Activated naive CD8-positive, alpha-beta T cell treated with anti-CD3 and anti-CD28 coated beads, Interleukin-2, amount 10 ng/mL, durations not matched to agents 7 days and 5 days (primary cell): ENCODE measurements at regions not wholly inside any gene's neighbourhood (a gene's known extent, or its start where the extent isn't known, plus 50 kb on each side); places are given as distances from the start of the nearest gene placed in this dataset.

ENCODE experiments used
- ATAC-seq: fragments of 150-1000 bp; cut with Tn5 transposase; one replicate; pipeline ENCODE4 v1.10.0; 2021; ENCODE audit warnings: low read depth, moderate library complexity
- POLR2A ChIA-PET: fragments of 350-600 bp; sonication (Branson Sonifier 250); formaldehyde crosslinking; loops from one replicate; lab custom pipeline; 2021; ENCODE audit warnings: antibody characterized with exemption; lab: Charles Lee
- DNase-seq: peaks from one replicate; pipeline ENCODE4 v3.0.0; 2021
- H3K27ac Mint-ChIP-seq: one replicate; pipeline ENCODE4 v1.8.0; 2022; ENCODE audit warnings: mild to moderate bottlenecking, mixed read lengths
- H3K27me3 Mint-ChIP-seq: one replicate; pipeline ENCODE4 v1.8.0; 2022; ENCODE audit warnings: mild to moderate bottlenecking, moderate library complexity, mixed read lengths
- H3K36me3 Mint-ChIP-seq: one replicate; pipeline ENCODE4 v1.8.0; 2021; ENCODE audit warnings: mild to moderate bottlenecking, mixed read lengths
- H3K4me1 Mint-ChIP-seq: one replicate; pipeline ENCODE4 v1.8.0; 2021; ENCODE audit warnings: mixed read lengths
- H3K4me3 Mint-ChIP-seq: one replicate; pipeline ENCODE4 v1.8.0; 2022; ENCODE audit warnings: mild to moderate bottlenecking, moderate library complexity, mixed read lengths
- H3K9me3 Mint-ChIP-seq: one replicate; pipeline ENCODE4 v1.8.0; 2021; ENCODE audit warnings: mixed read lengths

GRCh38 chr10:25661632-25662031, 272.4 kb upstream of the MYO3A start:
- H3K9me3 Mint-ChIP-seq, result peaks cover 2% of the 10 kb centered on the region
- no peak overlapping the region for H3K4me3 Mint-ChIP-seq
- H3K27me3 Mint-ChIP-seq, result no peaks in the 10 kb centered on the region
- H3K27ac Mint-ChIP-seq, result no peak overlapping the region
- H3K4me1 Mint-ChIP-seq, result no peaks in the 10 kb centered on the region
- POLR2A ChIA-PET, result no interaction called here
- ATAC-seq, result no peak
- H3K36me3 Mint-ChIP-seq, result no peaks in the 10 kb centered on the region
- no peak for DNase-seq

DNA sequence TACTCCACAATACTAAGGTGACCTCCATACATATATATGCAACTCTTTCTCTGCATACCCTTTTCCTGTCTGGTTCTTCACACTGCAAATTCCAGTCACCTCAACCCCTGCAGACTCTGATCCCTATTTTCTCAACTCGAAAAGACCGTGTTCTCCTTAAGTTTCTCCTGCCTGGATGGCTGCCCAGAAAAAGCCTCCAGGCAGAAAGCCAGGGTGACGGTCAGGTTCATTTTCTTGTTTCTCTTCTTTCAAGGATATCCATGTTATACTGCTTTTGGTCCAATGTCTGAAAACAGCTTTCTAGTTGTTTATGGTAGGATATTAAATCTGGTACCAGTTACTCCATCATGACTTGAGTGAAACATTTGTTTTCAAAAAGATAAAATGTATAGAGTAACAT, 267.8 kb upstream of the MYO3A start:
- no peaks in the 10 kb centered on the region for H3K36me3 Mint-ChIP-seq
- H3K27ac Mint-ChIP-seq, result no peak overlapping the region
- H3K27me3 Mint-ChIP-seq, result no peaks in the 10 kb centered on the region
- no peak overlapping the region for H3K4me3 Mint-ChIP-seq
- no peaks in the 10 kb centered on the region for H3K4me1 Mint-ChIP-seq
- H3K9me3 Mint-ChIP-seq, result no peaks in the 10 kb centered on the region
- POLR2A ChIA-PET, result no interaction called here
- DNase-seq, result no peak
- no peak for ATAC-seq

- POLR2A ChIA-PET, result no interaction called here
- H3K36me3 Mint-ChIP-seq, result no peaks in the 10 kb centered on the region
- H3K9me3 Mint-ChIP-seq, result peaks cover 3% of the 10 kb centered on the region
- ATAC-seq (no peak), DNase-seq (no peak)
- no peaks in the 10 kb centered on the region for H3K4me1 Mint-ChIP-seq
- H3K27me3 Mint-ChIP-seq, result no peaks in the 10 kb centered on the region
- no peak overlapping the region for H3K4me3 Mint-ChIP-seq
- no peak overlapping the region for H3K27ac Mint-ChIP-seq
Measured at GRCh38 chr10:25675204-25675603, 258.8 kb upstream of the MYO3A start.

DNA sequence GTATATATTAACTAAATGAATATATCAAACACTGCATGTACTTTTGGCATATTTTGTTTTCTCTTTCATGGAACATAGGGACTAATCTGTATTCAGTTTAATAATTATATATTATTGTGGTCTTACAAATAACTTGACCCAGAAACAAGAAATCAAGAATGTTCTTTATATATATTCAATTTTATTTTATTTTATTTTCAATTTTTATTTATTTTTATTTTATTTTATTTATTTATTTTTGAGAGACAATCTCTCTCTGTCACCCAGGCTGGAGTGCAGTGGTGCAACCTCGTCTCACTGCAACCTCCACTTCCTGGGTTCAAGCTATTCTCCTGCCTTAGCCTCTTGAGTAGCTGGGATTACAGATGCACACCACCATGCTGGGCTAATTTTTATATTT, 258.4 kb upstream of the MYO3A start:
- no peak for ATAC-seq

DNA sequence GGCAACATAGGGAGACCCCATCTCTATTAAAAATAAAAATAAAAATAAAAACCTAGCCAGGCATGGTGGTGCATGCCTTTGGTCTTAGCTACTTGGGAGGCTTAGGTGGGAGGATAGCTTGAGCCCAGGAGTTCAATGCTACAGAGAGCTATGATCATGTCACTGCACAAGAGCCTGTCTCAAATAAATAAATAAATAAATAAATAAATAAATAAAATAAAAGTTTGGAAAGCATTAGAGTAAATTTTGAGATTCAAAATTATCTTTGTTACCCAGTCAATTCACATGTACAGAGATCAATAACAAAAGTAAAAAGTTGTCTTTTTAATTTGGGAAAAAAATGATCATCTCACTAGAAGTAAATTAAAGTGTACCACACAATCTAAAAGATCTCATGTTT, 255.8 kb upstream of the MYO3A start:
- peaks cover 3% of the 10 kb centered on the region for H3K9me3 Mint-ChIP-seq
- POLR2A ChIA-PET, result no interaction called here
- no peak for ATAC-seq
- H3K27ac Mint-ChIP-seq, result no peak overlapping the region
- H3K4me3 Mint-ChIP-seq, result no peak overlapping the region
- H3K27me3 Mint-ChIP-seq, result no peaks in the 10 kb centered on the region
- DNase-seq, result no peak
- H3K4me1 Mint-ChIP-seq, result no peaks in the 10 kb centered on the region
- no peaks in the 10 kb centered on the region for H3K36me3 Mint-ChIP-seq

More for the DNA sequence above, 258.4 kb upstream of the MYO3A start:
- Mint-ChIP-seq H3K36me3 (no peaks in the 10 kb centered on the region), H3K27me3 (no peaks in the 10 kb centered on the region), H3K4me3 (no peak overlapping the region), H3K27ac (no peak overlapping the region), H3K9me3 (peaks cover 3% of the 10 kb centered on the region), H3K4me1 (no peaks in the 10 kb centered on the region)
- DNase-seq, result no peak
- POLR2A ChIA-PET, result no interaction called here

DNA sequence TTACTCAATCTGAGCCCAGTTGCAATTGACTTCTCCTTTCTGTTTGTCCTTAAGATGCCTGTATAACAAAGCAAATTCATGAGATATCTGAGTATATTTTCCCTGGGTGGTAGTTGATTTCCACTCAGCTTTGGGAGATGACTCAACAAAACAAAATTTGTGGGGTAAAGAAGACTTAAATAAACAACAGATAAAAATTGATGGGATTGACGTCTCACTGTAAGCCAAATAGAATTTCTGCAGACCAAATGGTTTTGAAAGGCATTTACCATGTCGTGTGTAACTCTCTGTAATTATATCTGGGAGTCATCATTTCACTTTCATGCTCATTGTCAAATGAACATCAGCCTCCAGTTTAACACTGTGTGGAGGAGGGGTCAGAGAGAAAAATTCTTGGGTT, 255.4 kb upstream of the MYO3A start:
- Mint-ChIP-seq H3K36me3 (no peaks in the 10 kb centered on the region), H3K4me1 (no peaks in the 10 kb centered on the region), H3K27me3 (no peaks in the 10 kb centered on the region), H3K27ac (no peak overlapping the region), H3K4me3 (no peak overlapping the region), H3K9me3 (peaks cover 3% of the 10 kb centered on the region)
- no peak for ATAC-seq
- DNase-seq, result no peak
- POLR2A ChIA-PET, result no interaction called here

DNA sequence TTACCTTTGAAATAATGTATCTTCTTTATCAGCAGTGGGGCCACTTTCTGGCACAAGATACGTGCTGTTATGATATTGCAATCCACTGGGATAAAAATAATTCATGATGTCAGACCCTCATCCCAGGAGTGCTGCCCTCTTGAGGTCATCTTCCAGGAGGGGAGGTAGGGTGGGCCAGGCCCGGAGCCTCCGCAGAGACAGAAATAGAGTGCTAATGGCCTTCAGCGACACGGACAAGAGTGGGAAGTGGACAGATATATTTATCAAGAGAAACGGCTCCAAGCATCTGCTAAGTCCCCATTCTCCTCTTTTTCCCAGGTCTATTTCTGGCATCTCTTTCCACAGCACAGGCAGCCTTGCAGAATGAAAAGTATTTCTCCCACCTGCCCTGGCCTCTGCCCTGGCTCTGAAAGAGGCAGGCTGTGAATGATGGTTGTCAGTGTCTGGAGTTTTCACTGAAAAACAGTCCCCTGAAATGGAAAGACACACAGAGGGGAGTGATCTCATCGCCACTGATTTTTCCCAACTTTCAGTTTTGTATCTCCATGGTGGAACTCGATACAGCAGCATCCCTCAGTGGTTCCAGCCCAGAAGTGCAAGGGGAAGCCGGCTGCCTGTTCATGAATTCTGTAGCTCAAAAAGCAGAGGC, 251.7 kb upstream of the MYO3A start:
- Mint-ChIP-seq H3K4me1 (no peaks in the 10 kb centered on the region), H3K27me3 (peaks cover 2% of the 10 kb centered on the region), H3K36me3 (no peaks in the 10 kb centered on the region), H3K27ac (no peak overlapping the region), H3K9me3 (no peaks in the 10 kb centered on the region), H3K4me3 (no peak overlapping the region)
- POLR2A ChIA-PET, result no interaction called here
- ATAC-seq, result no peak
- no peak for DNase-seq

DNA sequence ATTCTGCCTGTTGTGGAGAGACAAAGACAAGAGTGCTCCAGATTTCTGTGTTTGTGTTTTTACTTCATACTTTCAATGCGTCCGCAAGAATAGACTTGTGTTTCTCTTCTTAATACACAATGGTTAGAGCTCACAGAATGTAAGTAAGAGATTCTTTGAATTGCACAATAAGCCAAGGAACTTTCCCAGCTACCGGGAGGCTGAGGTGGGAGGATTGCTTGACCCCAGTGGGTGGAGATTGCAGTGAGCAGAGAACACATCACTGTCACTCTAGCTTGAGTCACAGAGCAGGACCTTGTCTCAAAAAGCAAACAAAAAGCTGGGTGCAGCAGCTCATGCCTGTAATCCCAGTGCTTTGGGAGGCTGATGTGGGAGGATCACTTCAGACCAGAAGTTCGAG, 250.7 kb upstream of the MYO3A start:
- POLR2A ChIA-PET, result no interaction called here
- DNase-seq, result no peak
- no peaks in the 10 kb centered on the region for H3K4me1 Mint-ChIP-seq
- H3K4me3 Mint-ChIP-seq, result no peak overlapping the region
- H3K27ac Mint-ChIP-seq, result no peak overlapping the region
- H3K36me3 Mint-ChIP-seq, result no peaks in the 10 kb centered on the region
- H3K9me3 Mint-ChIP-seq, result no peaks in the 10 kb centered on the region
- H3K27me3 Mint-ChIP-seq, result peaks cover 2% of the 10 kb centered on the region
- no peak for ATAC-seq

DNA sequence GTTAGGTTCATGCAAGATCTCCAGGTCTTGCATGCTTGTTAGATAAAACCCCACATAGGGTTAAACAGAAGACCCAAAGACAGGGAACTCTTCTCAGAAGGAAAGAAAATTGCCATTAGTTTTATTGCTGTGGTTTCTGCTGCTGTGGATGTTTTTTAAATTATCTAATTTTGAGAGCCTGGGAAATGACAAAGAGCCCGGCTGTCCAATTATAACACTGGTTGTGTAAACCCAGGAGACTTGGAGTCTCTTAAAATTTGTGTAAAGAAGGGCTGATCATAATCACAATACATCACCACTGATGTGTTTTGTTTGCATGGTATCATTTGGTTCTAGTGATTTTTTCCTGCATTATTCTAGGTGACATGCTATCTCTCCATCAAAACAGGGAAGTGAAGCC, 246.5 kb upstream of the MYO3A start:
- DNase-seq, result no peak
- no peak for ATAC-seq
- Mint-ChIP-seq H3K27ac (no peak overlapping the region), H3K27me3 (peaks cover 2% of the 10 kb centered on the region), H3K4me3 (no peak overlapping the region), H3K9me3 (no peaks in the 10 kb centered on the region), H3K36me3 (no peaks in the 10 kb centered on the region), H3K4me1 (no peaks in the 10 kb centered on the region)
- POLR2A ChIA-PET, result no interaction called here

GRCh38 chr10:25689346-25690100, 244.5 kb upstream of the MYO3A start:
- POLR2A ChIA-PET, result no interaction called here

DNA sequence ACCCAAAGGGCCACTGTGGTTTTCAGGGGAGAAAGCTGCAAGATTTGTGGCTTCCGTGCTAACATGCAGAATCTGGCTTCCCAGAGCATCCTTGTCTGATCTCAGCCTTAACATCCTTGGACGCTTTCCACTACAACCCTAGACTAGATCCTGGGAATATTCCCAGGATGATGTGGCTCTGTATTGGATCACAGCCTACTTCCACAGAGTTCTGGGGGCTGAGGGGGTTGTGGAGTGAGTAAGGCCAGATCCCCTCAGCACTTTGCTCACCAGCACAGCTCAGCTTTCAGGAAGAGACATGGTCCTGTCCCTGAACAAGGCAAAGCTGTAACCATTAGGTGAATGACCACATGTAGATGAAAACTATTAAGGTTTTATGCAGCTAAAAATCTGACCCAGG, 241.3 kb upstream of the MYO3A start:
- POLR2A ChIA-PET, result no interaction called here
- Mint-ChIP-seq H3K4me3 (no peak overlapping the region), H3K9me3 (no peaks in the 10 kb centered on the region), H3K27me3 (peaks cover 2% of the 10 kb centered on the region), H3K4me1 (no peaks in the 10 kb centered on the region), H3K36me3 (no peaks in the 10 kb centered on the region), H3K27ac (no peak overlapping the region)
- DNase-seq (no peak), ATAC-seq (no peak)

More at GRCh38 chr10:25689346-25690100, 244.5 kb upstream of the MYO3A start:
- Mint-ChIP-seq H3K4me1 (no peaks in the 10 kb centered on the region), H3K36me3 (no peaks in the 10 kb centered on the region), H3K27ac (no peak overlapping the region), H3K4me3 (no peak overlapping the region), H3K27me3 (peaks cover 2% of the 10 kb centered on the region), H3K9me3 (no peaks in the 10 kb centered on the region)
- ATAC-seq, result no peak
- DNase-seq, result no peak

DNA sequence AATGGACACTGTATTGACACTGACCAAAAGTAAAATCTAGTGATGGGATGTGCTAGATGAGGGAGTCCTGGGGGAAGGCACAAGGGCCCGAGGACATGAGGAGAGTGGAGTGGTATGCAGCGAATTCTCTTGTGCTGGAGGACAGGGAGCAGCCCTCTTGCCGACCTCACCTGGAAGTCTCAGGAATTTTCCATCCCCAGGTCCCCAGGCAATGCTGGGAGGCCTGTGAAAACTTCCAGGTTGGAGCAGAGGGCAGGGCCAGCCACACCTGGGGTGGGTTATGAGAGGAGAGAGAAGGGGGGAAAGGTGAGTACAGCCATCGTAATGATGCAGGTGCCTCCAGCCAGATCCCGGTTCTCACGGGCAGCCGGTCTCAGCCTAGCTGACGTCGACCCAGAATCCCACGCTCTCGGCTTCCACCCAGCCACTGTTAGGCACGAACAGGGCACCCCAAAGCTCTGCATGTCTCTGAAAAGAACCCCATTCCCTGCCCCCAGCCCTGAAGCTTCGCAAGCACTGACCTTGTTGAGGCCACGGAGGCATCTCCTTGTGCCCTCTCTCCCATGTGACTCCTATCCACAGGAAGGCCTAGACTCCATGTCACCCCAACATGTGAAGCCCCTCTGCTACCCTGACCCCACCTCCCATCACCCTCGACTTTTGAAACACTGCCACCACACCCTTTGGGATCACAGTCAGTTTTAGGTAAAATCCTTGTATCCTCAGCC, 239.7 kb upstream of the MYO3A start:
- no peak overlapping the region for H3K4me3 Mint-ChIP-seq
- ATAC-seq (no peak), DNase-seq (no peak)
- H3K9me3 Mint-ChIP-seq, result no peaks in the 10 kb centered on the region
- H3K27me3 Mint-ChIP-seq, result peaks cover 2% of the 10 kb centered on the region
- no peak overlapping the region for H3K27ac Mint-ChIP-seq
- POLR2A ChIA-PET, result no interaction called here
- H3K4me1 Mint-ChIP-seq, result no peaks in the 10 kb centered on the region
- H3K36me3 Mint-ChIP-seq, result no peaks in the 10 kb centered on the region

DNA sequence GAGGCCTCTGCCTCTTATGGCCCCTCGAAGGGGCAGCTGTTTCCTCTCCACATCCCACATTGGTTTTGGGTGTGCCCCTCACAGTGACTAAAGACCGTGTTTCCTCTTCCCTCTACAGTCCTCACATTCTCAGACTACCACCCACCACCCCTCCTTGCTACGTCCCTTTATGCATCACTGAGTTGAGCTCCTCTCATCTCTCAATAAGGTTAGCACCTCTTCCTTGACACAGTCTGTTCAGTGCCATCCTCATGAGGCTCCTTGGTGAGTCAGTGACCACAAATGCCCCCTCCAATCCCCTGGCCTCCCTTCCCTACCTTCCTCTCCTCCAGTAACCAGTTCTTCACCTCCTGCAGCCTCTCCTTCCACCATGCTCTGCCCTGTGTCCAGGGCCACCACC, 239.1 kb upstream of the MYO3A start:
- Mint-ChIP-seq H3K9me3 (no peaks in the 10 kb centered on the region), H3K36me3 (no peaks in the 10 kb centered on the region)
- no peak for ATAC-seq

DNA sequence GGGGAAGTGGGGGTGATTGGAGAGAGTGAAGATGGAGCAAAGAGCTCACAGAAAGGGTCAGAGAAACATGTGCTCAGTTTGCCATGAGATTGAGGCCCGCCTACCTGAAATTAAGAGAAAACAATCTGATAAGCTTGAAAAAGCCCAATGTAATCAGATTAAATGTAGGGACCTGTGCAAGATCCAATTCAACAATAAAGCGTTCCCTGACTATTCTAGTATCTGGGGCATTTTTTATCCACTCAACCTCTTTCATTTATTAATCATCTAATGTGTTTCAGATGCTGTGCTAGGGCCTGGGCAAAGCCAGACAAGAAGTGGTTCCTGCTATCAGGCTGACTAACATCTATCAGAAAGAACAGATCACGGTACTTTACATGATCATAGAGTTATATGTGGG, 238.4 kb upstream of the MYO3A start:
- Mint-ChIP-seq H3K27ac (no peak overlapping the region), H3K9me3 (no peaks in the 10 kb centered on the region), H3K4me3 (no peak overlapping the region), H3K36me3 (no peaks in the 10 kb centered on the region), H3K4me1 (no peaks in the 10 kb centered on the region), H3K27me3 (peaks cover 2% of the 10 kb centered on the region)
- POLR2A ChIA-PET, result no interaction called here
- ATAC-seq, result no peak
- DNase-seq, result no peak

More for the DNA sequence above, 239.1 kb upstream of the MYO3A start:
- POLR2A ChIA-PET, result no interaction called here
- no peak for DNase-seq
- Mint-ChIP-seq H3K4me1 (no peaks in the 10 kb centered on the region), H3K4me3 (no peak overlapping the region), H3K27ac (no peak overlapping the region), H3K27me3 (peaks cover 2% of the 10 kb centered on the region)
